ENCODE measurements at regions not wholly inside any gene's neighbourhood (a gene's known extent, or its start where the extent isn't known, plus 50 kb on each side); places are given as distances from the start of the nearest gene placed in this dataset.

DNA sequence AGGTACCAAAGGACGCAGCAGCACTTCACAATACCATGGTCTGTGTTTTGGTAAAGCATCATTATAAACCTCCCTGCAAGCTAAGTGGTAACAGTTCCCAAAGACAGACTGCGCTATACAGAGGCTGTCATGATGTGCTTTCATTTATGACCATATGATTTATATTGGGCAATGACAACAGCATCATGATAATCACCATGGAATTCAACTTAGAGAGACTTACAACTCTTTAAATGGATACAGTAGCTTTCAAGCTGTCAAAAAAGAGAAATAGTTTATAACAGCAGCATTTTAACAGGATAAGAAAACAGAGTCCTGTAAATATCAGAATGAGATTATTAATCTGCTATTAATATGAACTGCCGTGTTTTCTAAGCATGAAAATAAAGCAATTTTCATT is 341.7 kb downstream of the GPR37 start:
- TF ChIP-seq ZNF462 (CRISPR knock-in tag; IDR thresholded peaks at IDR 0.05) (no peak), EZH2 (IDR thresholded peaks at IDR 0.05; ENCODE audit: low read depth, unreplicated experiment) (no peak), POLR2AphosphoS5 (IDR thresholded peaks at IDR 0.05; ENCODE audit: low read depth) (no peak), ZNF331 (CRISPR knock-in tag; IDR thresholded peaks at IDR 0.05; ENCODE audit: low read depth) (no peak), EZH2phosphoT487 (IDR thresholded peaks at IDR 0.05; ENCODE audit: unreplicated experiment) (no peak)
- TF ChIP-seq, protein P1, sequence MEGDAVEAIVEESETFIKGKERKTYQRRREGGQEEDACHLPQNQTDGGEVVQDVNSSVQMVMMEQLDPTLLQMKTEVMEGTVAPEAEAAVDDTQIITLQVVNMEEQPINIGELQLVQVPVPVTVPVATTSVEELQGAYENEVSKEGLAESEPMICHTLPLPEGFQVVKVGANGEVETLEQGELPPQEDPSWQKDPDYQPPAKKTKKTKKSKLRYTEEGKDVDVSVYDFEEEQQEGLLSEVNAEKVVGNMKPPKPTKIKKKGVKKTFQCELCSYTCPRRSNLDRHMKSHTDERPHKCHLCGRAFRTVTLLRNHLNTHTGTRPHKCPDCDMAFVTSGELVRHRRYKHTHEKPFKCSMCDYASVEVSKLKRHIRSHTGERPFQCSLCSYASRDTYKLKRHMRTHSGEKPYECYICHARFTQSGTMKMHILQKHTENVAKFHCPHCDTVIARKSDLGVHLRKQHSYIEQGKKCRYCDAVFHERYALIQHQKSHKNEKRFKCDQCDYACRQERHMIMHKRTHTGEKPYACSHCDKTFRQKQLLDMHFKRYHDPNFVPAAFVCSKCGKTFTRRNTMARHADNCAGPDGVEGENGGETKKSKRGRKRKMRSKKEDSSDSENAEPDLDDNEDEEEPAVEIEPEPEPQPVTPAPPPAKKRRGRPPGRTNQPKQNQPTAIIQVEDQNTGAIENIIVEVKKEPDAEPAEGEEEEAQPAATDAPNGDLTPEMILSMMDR (conservative IDR thresholded peaks at IDR 0.05; ENCODE audit: low read depth in 2 of 2): no peak
- TF ChIP-seq, protein P2, sequence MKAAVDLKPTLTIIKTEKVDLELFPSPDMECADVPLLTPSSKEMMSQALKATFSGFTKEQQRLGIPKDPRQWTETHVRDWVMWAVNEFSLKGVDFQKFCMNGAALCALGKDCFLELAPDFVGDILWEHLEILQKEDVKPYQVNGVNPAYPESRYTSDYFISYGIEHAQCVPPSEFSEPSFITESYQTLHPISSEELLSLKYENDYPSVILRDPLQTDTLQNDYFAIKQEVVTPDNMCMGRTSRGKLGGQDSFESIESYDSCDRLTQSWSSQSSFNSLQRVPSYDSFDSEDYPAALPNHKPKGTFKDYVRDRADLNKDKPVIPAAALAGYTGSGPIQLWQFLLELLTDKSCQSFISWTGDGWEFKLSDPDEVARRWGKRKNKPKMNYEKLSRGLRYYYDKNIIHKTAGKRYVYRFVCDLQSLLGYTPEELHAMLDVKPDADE (IDR thresholded peaks at IDR 0.05): no peak
- no peaks in the 10 kb centered on the region for H3K36me3 ChIP-seq (ENCODE audit: insufficient read depth)
- no peak overlapping the region for H3K27ac Mint-ChIP-seq
- H3K4me3 ChIP-seq: no peak overlapping the region
- H3K9me3 Mint-ChIP-seq: no peaks in the 10 kb centered on the region
- no peaks in the 10 kb centered on the region for H4K20me1 ChIP-seq (replicated peaks; ENCODE audit: insufficient read depth)
- H3K27ac ChIP-seq (ENCODE audit: low read depth): no peak overlapping the region
- H3K79me2 ChIP-seq (replicated peaks; ENCODE audit: insufficient read depth): no peaks in the 10 kb centered on the region
- H3K27me3 ChIP-seq (ENCODE audit: insufficient read depth): no peaks in the 10 kb centered on the region
- no peaks in the 10 kb centered on the region for H3K27me3 Mint-ChIP-seq (ENCODE audit: insufficient read depth, low read depth, poor library complexity)
- H3K9me2 ChIP-seq (ENCODE audit: insufficient read depth): no peaks in the 10 kb centered on the region
- H3F3A ChIP-seq (replicated peaks; ENCODE audit: low read depth): no peaks in the 10 kb centered on the region
- H3K4me1 ChIP-seq (ENCODE audit: insufficient read depth): no peaks in the 10 kb centered on the region; the same call in 1 of the 2 replicates
- no peak overlapping the region for H3K4me2 ChIP-seq
- H2AFZ ChIP-seq: no peak overlapping the region
- no peaks in the 10 kb centered on the region for H3K4me1 Mint-ChIP-seq
- ATAC-seq (no peak), DNase-seq (ENCODE audit: low spot score) (no peak)
- no peaks in the 10 kb centered on the region for H3K36me3 Mint-ChIP-seq (ENCODE audit: low read depth)
- no peak overlapping the region for H3K4me3 Mint-ChIP-seq

Measured in GM23338 (cell line).